COLO668 (cell line): ENCODE measurements at regions not wholly inside any gene's neighbourhood (a gene's known extent, or its start where the extent isn't known, plus 50 kb on each side); places are given as distances from the start of the nearest gene placed in this dataset.
"Not testable (repeated sequence)": the region's sequence is repeated elsewhere in the genome, so short reads cannot be mapped to it uniquely, and the experiment has no call there.

Source experiments
- DNase-seq: peaks from one replicate; lab custom pipeline; 2025; ENCODE audit not compliant: unreplicated experiment; lab: John Stamatoyannopoulos, UW

- DNase-seq = not testable (repeated sequence)
These were observed 108.6 kb upstream of the POMZP3 start for GRCh38 chr7:76735668-76736067.

DNA sequence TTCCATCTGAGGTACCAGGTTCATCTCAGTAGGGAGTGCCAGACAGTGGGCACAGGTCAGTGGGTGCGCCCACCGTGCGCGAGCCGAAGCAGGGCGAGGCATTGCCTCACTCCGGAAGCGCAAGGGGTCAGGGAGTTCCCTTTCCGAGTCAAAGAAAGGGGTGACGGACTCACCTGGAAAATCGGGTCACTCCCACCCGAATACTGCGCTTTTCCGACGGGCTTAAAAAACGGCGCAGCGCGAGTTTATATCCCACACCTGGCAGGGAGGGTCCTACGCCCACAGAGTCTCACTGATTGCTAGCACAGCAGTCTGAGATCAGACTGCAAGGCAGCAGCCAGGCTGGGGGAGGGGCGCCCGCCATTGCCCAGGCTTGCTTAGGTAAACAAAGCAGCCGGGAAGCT is 101.5 kb upstream of the POMZP3 start:
- peak; percentile 3 for DNase-seq

DNA sequence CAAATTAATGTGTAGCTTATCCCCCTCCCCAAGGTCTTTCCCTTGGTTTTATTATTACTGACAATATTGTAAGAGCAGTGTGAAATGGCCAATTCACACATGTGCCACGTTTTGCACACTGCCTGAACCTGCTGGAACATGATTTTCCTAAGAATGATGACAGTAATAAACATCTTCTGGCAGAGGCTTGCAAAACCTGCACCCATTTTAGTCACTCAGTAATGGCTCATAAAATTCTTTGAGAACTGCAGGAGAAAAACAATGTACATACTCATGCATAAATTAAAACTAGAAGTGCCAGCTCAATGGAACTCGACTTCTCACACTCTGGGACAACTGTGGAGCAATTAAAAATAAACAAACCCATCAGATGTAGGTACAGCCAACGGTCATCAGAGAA is 96.8 kb upstream of the POMZP3 start:
- not testable (repeated sequence) for DNase-seq

GRCh38 chr7:76716551-76716950 is 89.5 kb upstream of the POMZP3 start:
- DNase-seq = not testable (repeated sequence)

DNA sequence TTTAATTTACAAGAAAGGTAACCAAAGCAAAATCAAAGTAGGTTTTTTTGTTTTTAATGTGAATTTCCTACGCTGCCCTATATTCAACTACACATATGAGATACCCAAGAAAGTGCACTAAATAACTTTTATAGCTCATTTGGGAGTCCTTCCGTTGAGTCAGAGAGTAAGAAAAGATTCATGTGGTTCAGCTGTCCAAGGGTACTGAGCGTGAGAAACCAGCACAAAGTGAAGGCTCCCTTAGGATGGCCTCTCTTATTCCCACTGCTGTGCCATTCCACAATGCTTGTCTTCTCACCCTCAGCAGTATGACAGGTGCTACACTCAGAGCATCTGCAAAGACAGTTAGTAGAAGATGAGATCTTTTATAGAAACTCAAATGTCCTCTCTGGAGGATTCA is 85.8 kb upstream of the POMZP3 start:
- not testable (repeated sequence) for DNase-seq

- not testable (repeated sequence) for DNase-seq
These were observed 84.6 kb upstream of the POMZP3 start for GRCh38 chr7:76711648-76712047.

GRCh38 chr7:76709703-76710102 is 82.6 kb upstream of the POMZP3 start:
- not testable (repeated sequence) for DNase-seq

- DNase-seq = not testable (repeated sequence)
These were observed 81.4 kb upstream of the POMZP3 start for GRCh38 chr7:76708446-76708845.

DNA sequence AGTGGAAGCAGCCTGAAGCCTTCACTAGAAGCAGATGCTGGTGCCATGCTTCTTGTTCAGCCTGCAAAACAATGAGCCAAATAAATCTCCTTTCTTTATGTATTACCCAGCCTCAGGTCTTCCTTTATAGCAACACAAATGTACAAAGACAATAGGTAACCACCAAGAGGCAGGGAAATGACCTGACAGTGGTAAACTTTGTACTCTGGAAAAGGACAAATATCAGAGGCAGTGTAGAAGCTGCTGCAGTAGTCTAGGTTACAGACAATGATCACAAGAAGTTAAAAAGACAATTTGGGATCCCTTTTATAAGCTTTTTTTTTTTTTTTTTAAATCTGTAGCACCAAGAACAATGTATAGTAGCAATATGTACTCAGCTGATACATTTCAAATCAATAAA is 76.7 kb upstream of the POMZP3 start:
- not testable (repeated sequence) for DNase-seq

- DNase-seq = not testable (repeated sequence)
These were observed 59.2 kb upstream of the POMZP3 start for GRCh38 chr7:76686277-76686676.

GRCh38 chr7:76684737-76685136 is 57.7 kb upstream of the POMZP3 start:
- not testable (repeated sequence) for DNase-seq

GRCh38 chr7:76683631-76684030 is 56.6 kb upstream of the POMZP3 start:
- DNase-seq = not testable (repeated sequence)

GRCh38 chr7:76681810-76682209 is 54.7 kb upstream of the POMZP3 start:
- DNase-seq = peak; percentile 7

- DNase-seq = peak; percentile 11
These were observed 52.1 kb upstream of the POMZP3 start for GRCh38 chr7:76679174-76679573.

DNA sequence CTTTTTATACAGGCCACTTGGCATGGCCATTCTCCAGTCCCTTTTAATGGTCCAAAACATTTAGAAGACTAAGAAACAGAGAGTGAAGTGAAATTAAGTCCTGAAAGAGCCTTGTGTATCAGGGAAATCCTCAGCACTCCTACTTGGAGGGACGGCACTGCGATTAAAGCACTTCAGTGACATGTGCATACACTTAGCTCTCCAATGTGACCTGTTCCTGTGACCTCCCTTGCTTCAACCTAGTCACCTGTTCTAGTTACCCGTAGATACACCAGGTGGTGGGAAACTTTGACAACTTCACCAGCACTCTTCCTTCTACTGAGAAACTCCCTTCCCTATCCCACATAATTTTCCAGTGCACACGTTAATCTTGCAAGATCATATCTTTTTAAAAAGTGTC is 51.4 kb upstream of the POMZP3 start:
- DNase-seq = not testable (repeated sequence)

GRCh38 chr7:76676890-76677289 is 49.8 kb upstream of the POMZP3 start:
- DNase-seq = not testable (repeated sequence)
